A172 (cell line): ENCODE measurements at regions not wholly inside any gene's neighbourhood (a gene's known extent, or its start where the extent isn't known, plus 50 kb on each side); places are given as distances from the start of the nearest gene placed in this dataset.
A peak's percentile ranks its signal among the peaks of the same experiment; 100 is the strongest.

Experiments
- DNase-seq: peaks from one replicate; pipeline ENCODE4 v3.0.0-alpha.2; 2015; ENCODE audit warnings: low spot score

GRCh38 chr4:96097693-96098092 is 257.8 kb downstream of the PDHA2 start:
- no peak for DNase-seq

- DNase-seq, result no peak
Observed at GRCh38 chr4:96099031-96099430, 259.1 kb downstream of the PDHA2 start.

GRCh38 chr4:96102541-96103026 is 262.7 kb downstream of the PDHA2 start:
- peak; percentile 36 for DNase-seq

GRCh38 chr4:96103086-96103485 is 263.2 kb downstream of the PDHA2 start:
- DNase-seq, result no peak

- no peak for DNase-seq
Observed at GRCh38 chr4:96108146-96108545, 268.3 kb downstream of the PDHA2 start.

- DNase-seq, result no peak
Observed at GRCh38 chr4:96112631-96113030, 272.7 kb downstream of the PDHA2 start.

GRCh38 chr4:96120206-96120605 is 280.3 kb downstream of the PDHA2 start:
- no peak for DNase-seq

- no peak for DNase-seq
Observed at GRCh38 chr4:96126227-96126626, 286.3 kb downstream of the PDHA2 start.

- no peak for DNase-seq
Observed at GRCh38 chr4:96131186-96131585, 291.3 kb downstream of the PDHA2 start.

- DNase-seq, result no peak
Observed at GRCh38 chr4:96134806-96135205, 294.9 kb downstream of the PDHA2 start.

- DNase-seq, result no peak
Observed at GRCh38 chr4:96136056-96136455, 296.2 kb downstream of the PDHA2 start.

- no peak for DNase-seq
Observed at GRCh38 chr4:96139251-96139929, 299.5 kb downstream of the PDHA2 start.

GRCh38 chr4:96145601-96146000 is 305.7 kb downstream of the PDHA2 start:
- DNase-seq, result peak; percentile 11

- DNase-seq, result no peak
Observed at GRCh38 chr4:96146686-96147085, 306.8 kb downstream of the PDHA2 start.

GRCh38 chr4:96149894-96150293 is 310.0 kb downstream of the PDHA2 start:
- DNase-seq, result peak; percentile 87

GRCh38 chr4:96150466-96150865 is 310.6 kb downstream of the PDHA2 start:
- no peak for DNase-seq

- no peak for DNase-seq
Observed at GRCh38 chr4:96152824-96153223, 312.9 kb downstream of the PDHA2 start.

GRCh38 chr4:96154676-96155075 is 314.8 kb downstream of the PDHA2 start:
- peak; percentile 48 for DNase-seq

- DNase-seq, result no peak
Observed at GRCh38 chr4:96162636-96163035, 322.7 kb downstream of the PDHA2 start.

GRCh38 chr4:96164814-96165351 is 325.0 kb downstream of the PDHA2 start:
- peak; percentile 81 for DNase-seq

GRCh38 chr4:96166806-96167205 is 326.9 kb downstream of the PDHA2 start:
- DNase-seq, result no peak

- DNase-seq, result no peak
Observed at GRCh38 chr4:96170198-96170597, 330.3 kb downstream of the PDHA2 start.

- no peak for DNase-seq
Observed at GRCh38 chr4:96173756-96174155, 333.9 kb downstream of the PDHA2 start.

GRCh38 chr4:96175871-96176270 is 336.0 kb downstream of the PDHA2 start:
- DNase-seq, result no peak
